Activated CD8-positive, alpha-beta T cell treated with anti-CD3 and anti-CD28 coated beads for 36 hours (primary cell): ENCODE measurements at regions not wholly inside any gene's neighbourhood (a gene's known extent, or its start where the extent isn't known, plus 50 kb on each side); places are given as distances from the start of the nearest gene placed in this dataset.
A peak's percentile ranks its signal among the peaks of the same experiment; 100 is the strongest.
"Not testable (repeated sequence)": the region's sequence is repeated elsewhere in the genome, so short reads cannot be mapped to it uniquely, and the experiment has no call there.

ENCODE experiments used
- ATAC-seq: fragments of 200-7000 bp; cut with Tn5 transposase; one replicate; pipeline ENCODE4 v1.10.0; 2021; ENCODE audit warnings: mild to moderate bottlenecking, moderate library complexity
- CTCF ChIA-PET: fragments of 350-600 bp; sonication (Branson Sonifier 250); formaldehyde crosslinking; loops from one replicate; lab custom pipeline; 2021; ENCODE audit warnings: antibody characterized with exemption; lab: Charles Lee
- POLR2A ChIA-PET: fragments of 350-600 bp; sonication (Branson Sonifier 250); formaldehyde crosslinking; loops from one replicate; lab custom pipeline; 2021; ENCODE audit warnings: antibody characterized with exemption; lab: Charles Lee
- DNase-seq: peaks from one replicate; pipeline ENCODE4 v3.0.0-alpha.2; 2020
- H3K27ac Mint-ChIP-seq: one replicate; pipeline ENCODE4 v1.8.0; 2021; ENCODE audit warnings: mild to moderate bottlenecking, mixed read lengths
- H3K27me3 Mint-ChIP-seq: one replicate; pipeline ENCODE4 v1.8.0; 2021; ENCODE audit warnings: mixed read lengths
- H3K36me3 Mint-ChIP-seq: one replicate; pipeline ENCODE4 v1.8.0; 2021; ENCODE audit warnings: low read depth, mixed read lengths
- H3K4me1 Mint-ChIP-seq: one replicate; pipeline ENCODE4 v1.8.0; 2021; ENCODE audit warnings: low read depth, mixed read lengths
- H3K4me3 Mint-ChIP-seq: one replicate; pipeline ENCODE4 v1.8.0; 2021; ENCODE audit warnings: mild to moderate bottlenecking, moderate library complexity, mixed read lengths
- H3K9me3 Mint-ChIP-seq: one replicate; pipeline ENCODE4 v1.8.0; 2021; ENCODE audit warnings: mixed read lengths
- intact Hi-C: fragments of 100-400 bp; cut with micrococcal nuclease; formaldehyde crosslinking; loops from one replicate; pipeline ENCODE4 v1.10.0; 2022

- peak; percentile 5 for DNase-seq
- POLR2A ChIA-PET, H3K4me1 Mint-ChIP-seq: not testable (repeated sequence)
These were observed 454.2 kb downstream of the TP53TG3F start for GRCh38 chr16:33913601-33914000.

GRCh38 chr16:33920761-33921545 is 461.5 kb downstream of the TP53TG3F start:
- H3K9me3 Mint-ChIP-seq, POLR2A ChIA-PET, H3K4me3 Mint-ChIP-seq, CTCF ChIA-PET, H3K27me3 Mint-ChIP-seq, ATAC-seq, H3K36me3 Mint-ChIP-seq, H3K4me1 Mint-ChIP-seq, intact Hi-C loops, H3K27ac Mint-ChIP-seq: not testable (repeated sequence)
- DNase-seq, result peak; percentile 7

More at GRCh38 chr16:33913601-33914000, 454.2 kb downstream of the TP53TG3F start:
- intact Hi-C loops, ATAC-seq, H3K27me3 Mint-ChIP-seq, H3K9me3 Mint-ChIP-seq, H3K27ac Mint-ChIP-seq, H3K36me3 Mint-ChIP-seq, CTCF ChIA-PET, H3K4me3 Mint-ChIP-seq: not testable (repeated sequence)

- H3K9me3 Mint-ChIP-seq, H3K4me3 Mint-ChIP-seq: not testable (repeated sequence)
These were observed 463.5 kb downstream of the TP53TG3F start for GRCh38 chr16:33922914-33923313.

GRCh38 chr16:33928026-33928425 is 468.6 kb downstream of the TP53TG3F start:
- H3K36me3 Mint-ChIP-seq, POLR2A ChIA-PET: not testable (repeated sequence)

More at GRCh38 chr16:33922914-33923313, 463.5 kb downstream of the TP53TG3F start:
- H3K27me3 Mint-ChIP-seq, H3K4me1 Mint-ChIP-seq, ATAC-seq, H3K36me3 Mint-ChIP-seq, H3K27ac Mint-ChIP-seq, DNase-seq, intact Hi-C loops, CTCF ChIA-PET, POLR2A ChIA-PET: not testable (repeated sequence)

GRCh38 chr16:33932191-33932590 is 472.8 kb downstream of the TP53TG3F start:
- intact Hi-C loops, H3K36me3 Mint-ChIP-seq, POLR2A ChIA-PET, CTCF ChIA-PET, H3K4me3 Mint-ChIP-seq, H3K4me1 Mint-ChIP-seq, ATAC-seq, DNase-seq, H3K27ac Mint-ChIP-seq, H3K27me3 Mint-ChIP-seq, H3K9me3 Mint-ChIP-seq: not testable (repeated sequence)

More at GRCh38 chr16:33928026-33928425, 468.6 kb downstream of the TP53TG3F start:
- intact Hi-C loops, H3K27me3 Mint-ChIP-seq, CTCF ChIA-PET, H3K9me3 Mint-ChIP-seq, ATAC-seq, H3K4me1 Mint-ChIP-seq, DNase-seq, H3K4me3 Mint-ChIP-seq, H3K27ac Mint-ChIP-seq: not testable (repeated sequence)

GRCh38 chr16:33933039-33933438 is 473.6 kb downstream of the TP53TG3F start:
- intact Hi-C loops, H3K4me3 Mint-ChIP-seq, CTCF ChIA-PET, H3K36me3 Mint-ChIP-seq, H3K27ac Mint-ChIP-seq, ATAC-seq, DNase-seq, H3K27me3 Mint-ChIP-seq, H3K9me3 Mint-ChIP-seq, H3K4me1 Mint-ChIP-seq, POLR2A ChIA-PET: not testable (repeated sequence)

GRCh38 chr16:33935766-33936165 is 476.4 kb downstream of the TP53TG3F start:
- H3K36me3 Mint-ChIP-seq, CTCF ChIA-PET, H3K4me3 Mint-ChIP-seq, H3K27me3 Mint-ChIP-seq, intact Hi-C loops, H3K9me3 Mint-ChIP-seq, DNase-seq, POLR2A ChIA-PET, H3K4me1 Mint-ChIP-seq, ATAC-seq, H3K27ac Mint-ChIP-seq: not testable (repeated sequence)

- H3K4me3 Mint-ChIP-seq, ATAC-seq, H3K27me3 Mint-ChIP-seq, intact Hi-C loops, CTCF ChIA-PET, H3K36me3 Mint-ChIP-seq, H3K9me3 Mint-ChIP-seq, POLR2A ChIA-PET, H3K27ac Mint-ChIP-seq, H3K4me1 Mint-ChIP-seq: not testable (repeated sequence)
- peak; percentile 1 for DNase-seq
These were observed 478.7 kb downstream of the TP53TG3F start for GRCh38 chr16:33938097-33938496.

GRCh38 chr16:33961536-33961935 is 502.1 kb downstream of the TP53TG3F start:
- POLR2A ChIA-PET, H3K27me3 Mint-ChIP-seq, H3K9me3 Mint-ChIP-seq, H3K36me3 Mint-ChIP-seq, intact Hi-C loops, CTCF ChIA-PET, ATAC-seq, H3K4me3 Mint-ChIP-seq, H3K4me1 Mint-ChIP-seq, H3K27ac Mint-ChIP-seq, DNase-seq: not testable (repeated sequence)

GRCh38 chr16:33965534-33965933 is 506.1 kb downstream of the TP53TG3F start:
- intact Hi-C loops, POLR2A ChIA-PET, H3K36me3 Mint-ChIP-seq, H3K27me3 Mint-ChIP-seq, H3K4me3 Mint-ChIP-seq, H3K9me3 Mint-ChIP-seq, CTCF ChIA-PET, H3K27ac Mint-ChIP-seq, H3K4me1 Mint-ChIP-seq, DNase-seq: not testable (repeated sequence)
- peak; percentile 53 for ATAC-seq

- H3K27ac Mint-ChIP-seq, H3K4me1 Mint-ChIP-seq, POLR2A ChIA-PET, H3K9me3 Mint-ChIP-seq, H3K36me3 Mint-ChIP-seq, CTCF ChIA-PET, DNase-seq, ATAC-seq, H3K4me3 Mint-ChIP-seq, intact Hi-C loops, H3K27me3 Mint-ChIP-seq: not testable (repeated sequence)
These were observed 507.4 kb downstream of the TP53TG3F start for GRCh38 chr16:33966855-33967254.

GRCh38 chr16:33974557-33974956 is 515.1 kb downstream of the TP53TG3F start:
- H3K4me3 Mint-ChIP-seq, POLR2A ChIA-PET, DNase-seq, intact Hi-C loops, H3K27ac Mint-ChIP-seq, H3K4me1 Mint-ChIP-seq, H3K9me3 Mint-ChIP-seq, H3K36me3 Mint-ChIP-seq, ATAC-seq, H3K27me3 Mint-ChIP-seq, CTCF ChIA-PET: not testable (repeated sequence)
